ENCODE measurements at regions not wholly inside any gene's neighbourhood (a gene's known extent, or its start where the extent isn't known, plus 50 kb on each side); places are given as distances from the start of the nearest gene placed in this dataset.

- TF ChIP-seq TCF7L2 (IDR thresholded peaks at IDR 0.05; ENCODE audit: low read depth, low read length) (no peak), POLR2AphosphoS5 (IDR thresholded peaks at IDR 0.05; ENCODE audit: low read depth, low read length) (no peak)
Measured at GRCh38 chr11:90601261-90601660, 378.4 kb upstream of the CHORDC1 start.
